KMS-11 (cell line): ENCODE measurements at regions not wholly inside any gene's neighbourhood (a gene's known extent, or its start where the extent isn't known, plus 50 kb on each side); places are given as distances from the start of the nearest gene placed in this dataset.

ENCODE experiments used
- H2AFZ ChIP-seq: fragments of 200-600 bp; sonication (generic); 2 replicates; pipeline ENCODE4 v1.6.1; 2016; ENCODE audit warnings: antibody characterized with exemption, mixed run types, low read depth
- H3K27ac ChIP-seq: fragments of 200-600 bp; sonication (generic); 2 replicates; pipeline ENCODE4 v1.6.1; 2016; ENCODE audit warnings: mild to moderate bottlenecking, mixed run types
- H3K27me3 ChIP-seq: fragments of 200-600 bp; sonication (generic); 2 replicates; pipeline ENCODE4 v1.6.1; 2017; ENCODE audit warnings: mild to moderate bottlenecking, low read depth, mixed run types, moderate library complexity; ENCODE audit not compliant: insufficient read depth
- H3K36me3 ChIP-seq: fragments of 200-600 bp; sonication (generic); 2 replicates; pipeline ENCODE4 v1.6.1; 2017; ENCODE audit warnings: mild to moderate bottlenecking, mixed run types; ENCODE audit not compliant: insufficient read depth
- H3K4me1 ChIP-seq: fragments of 200-600 bp; sonication (generic); 2 replicates; pipeline ENCODE4 v1.6.1; 2016; ENCODE audit warnings: mild to moderate bottlenecking, low read depth, mixed run types; ENCODE audit not compliant: poor library complexity, severe bottlenecking
- H3K4me2 ChIP-seq: fragments of 200-600 bp; sonication (generic); 2 replicates; pipeline ENCODE4 v1.7.0; 2016; ENCODE audit warnings: mild to moderate bottlenecking, mixed run types
- H3K4me3 ChIP-seq: fragments of 200-600 bp; sonication (generic); IDR thresholded peaks from 2 replicates; pipeline ENCODE4 v1.6.1; 2017; ENCODE audit warnings: low read depth, low read length, mixed read lengths; ENCODE audit not compliant: insufficient read depth
- H3K79me2 ChIP-seq: fragments of 200-600 bp; sonication (generic); 2 replicates; pipeline ENCODE4 v1.6.1; 2016; ENCODE audit warnings: low read depth, mixed run types; ENCODE audit not compliant: insufficient read depth
- H3K9ac ChIP-seq: fragments of 200-600 bp; sonication (generic); 2 replicates; pipeline ENCODE4 v1.6.1; 2016; ENCODE audit warnings: mild to moderate bottlenecking, mixed run types
- H4K20me1 ChIP-seq: fragments of 200-600 bp; sonication (generic); 2 replicates; pipeline ENCODE4 v1.6.1; 2016; ENCODE audit warnings: mild to moderate bottlenecking, mixed run types; ENCODE audit not compliant: insufficient read depth
- CTCF ChIP-seq: fragments of 200-600 bp; sonication (generic); conservative IDR thresholded peaks from 2 replicates; pipeline ENCODE4 v1.6.1; 2017; ENCODE audit warnings: low read depth, mild to moderate bottlenecking, antibody characterized with exemption, low read length, moderate library complexity, mixed read lengths

GRCh38 chr3:67290438-67290837, 292.3 kb downstream of the KBTBD8 start:
- no peaks in the 10 kb centered on the region for H3K4me1 ChIP-seq
- TF ChIP-seq CTCF, result no peak
- no peaks in the 10 kb centered on the region for H3K79me2 ChIP-seq
- H3K4me2 ChIP-seq, result no peak overlapping the region
- no peak overlapping the region for H3K4me3 ChIP-seq
- no peaks in the 10 kb centered on the region for H3K36me3 ChIP-seq
- no peak overlapping the region for H3K9ac ChIP-seq
- no peak overlapping the region for H2AFZ ChIP-seq
- H4K20me1 ChIP-seq, result no peaks in the 10 kb centered on the region
- no peaks in the 10 kb centered on the region for H3K27me3 ChIP-seq
- no peak overlapping the region for H3K27ac ChIP-seq

- no peak overlapping the region for H2AFZ ChIP-seq
- no peak overlapping the region for H3K4me3 ChIP-seq
- no peaks in the 10 kb centered on the region for H3K79me2 ChIP-seq
- H3K4me1 ChIP-seq, result no peaks in the 10 kb centered on the region
- H3K9ac ChIP-seq, result no peak overlapping the region
- no peaks in the 10 kb centered on the region for H3K36me3 ChIP-seq
- no peak for TF ChIP-seq CTCF
- H3K27ac ChIP-seq, result no peak overlapping the region
- no peak overlapping the region for H3K4me2 ChIP-seq
- H4K20me1 ChIP-seq, result no peaks in the 10 kb centered on the region
- no peaks in the 10 kb centered on the region for H3K27me3 ChIP-seq
These were observed 293.5 kb downstream of the KBTBD8 start for GRCh38 chr3:67291287-67292252.

- Histone ChIP-seq H4K20me1 (no peaks in the 10 kb centered on the region), H3K4me1 (no peaks in the 10 kb centered on the region), H3K4me3 (no peak overlapping the region), H3K9ac (no peak overlapping the region), H3K4me2 (no peak overlapping the region), H3K27me3 (no peaks in the 10 kb centered on the region), H3K36me3 (no peaks in the 10 kb centered on the region), H3K79me2 (no peaks in the 10 kb centered on the region), H2AFZ (no peak overlapping the region), H3K27ac (no peak overlapping the region)
- no peak for TF ChIP-seq CTCF
These were observed 294.4 kb downstream of the KBTBD8 start for GRCh38 chr3:67292356-67293121.

GRCh38 chr3:67294341-67294740, 296.2 kb downstream of the KBTBD8 start:
- H3K27ac ChIP-seq, result no peak overlapping the region
- H4K20me1 ChIP-seq, result no peaks in the 10 kb centered on the region
- H3K4me2 ChIP-seq, result no peak overlapping the region
- H3K79me2 ChIP-seq, result no peaks in the 10 kb centered on the region
- no peak overlapping the region for H3K4me3 ChIP-seq
- H2AFZ ChIP-seq, result no peak overlapping the region
- no peaks in the 10 kb centered on the region for H3K27me3 ChIP-seq
- H3K36me3 ChIP-seq, result no peaks in the 10 kb centered on the region
- TF ChIP-seq CTCF, result no peak
- H3K9ac ChIP-seq, result no peak overlapping the region
- H3K4me1 ChIP-seq, result no peaks in the 10 kb centered on the region
